Ascending aorta (tissue), 2 donors: ENCODE measurements at regions not wholly inside any gene's neighbourhood (a gene's known extent, or its start where the extent isn't known, plus 50 kb on each side); places are given as distances from the start of the nearest gene placed in this dataset.

Experiments used
- DNase-seq, 2 donors: peaks; one replicate each; pipeline ENCODE4 v3.0.0-alpha.2; 2019; ENCODE audit warnings: low spot score in 2 of 2
- H3K27ac ChIP-seq, 2 donors: fragments of 200-600 bp; sonication (generic); one replicate each; pipeline ENCODE4 v1.5.1; 2016 to 2017; ENCODE audit warnings: mild to moderate bottlenecking in 1 of 2
- H3K27me3 ChIP-seq: fragments of 200-600 bp; sonication (generic); one replicate; pipeline ENCODE4 v1.5.1; 2017
- H3K36me3 ChIP-seq, 2 donors: fragments of 200-600 bp; sonication (generic); one replicate each; pipeline ENCODE4 v1.5.1; 2016
- H3K4me1 ChIP-seq, 2 donors: fragments of 200-600 bp; sonication (generic); one replicate each; pipeline ENCODE4 v1.5.1; 2016 to 2017; ENCODE audit warnings: mild to moderate bottlenecking in 1 of 2
- H3K4me3 ChIP-seq, 2 donors: fragments of 200-600 bp; sonication (generic); one replicate each; pipeline ENCODE4 v1.5.1; 2016 to 2017; ENCODE audit warnings: mild to moderate bottlenecking in 1 of 2
- H3K9me3 ChIP-seq, 2 donors: fragments of 200-600 bp; sonication (generic); one replicate each; pipeline ENCODE4 v1.5.1; 2016
- CTCF ChIP-seq, 3 experiments: fragments of 200-600 bp in 2 of 3; fragments of 450-650 bp in 1 of 3; sonication (generic) in 2 of 3; IDR thresholded peaks; one replicate each; pipeline ENCODE4 v1.5.1; 2016 to 2019; ENCODE audit warnings: antibody characterized with exemption in 3 of 3, mild to moderate bottlenecking in 1 of 3, moderate library complexity in 1 of 3
- intact Hi-C: fragments of 100-400 bp; cut with DNase I; formaldehyde crosslinking; loops from one replicate; pipeline ENCODE4 v1.15.1; 2023

GRCh38 chr13:80199067-80199466 is 141.9 kb downstream of the SPRY2 start:
- no peak overlapping the region for H3K27ac ChIP-seq
- no peaks in the 10 kb centered on the region for H3K9me3 ChIP-seq
- H3K36me3 ChIP-seq = no peaks in the 10 kb centered on the region
- intact Hi-C loops = no loop called here
- no peaks in the 10 kb centered on the region for H3K4me1 ChIP-seq
- no peaks in the 10 kb centered on the region for H3K27me3 ChIP-seq
- TF ChIP-seq CTCF (IDR thresholded peaks at IDR 0.05) = no peak
- H3K4me3 ChIP-seq = no peak overlapping the region
- DNase-seq = no peak

GRCh38 chr13:80196756-80197155 is 144.2 kb downstream of the SPRY2 start:
- Histone ChIP-seq H3K9me3 (no peaks in the 10 kb centered on the region), H3K36me3 (no peaks in the 10 kb centered on the region), H3K27ac (no peak overlapping the region), H3K4me1 (no peaks in the 10 kb centered on the region), H3K27me3 (no peaks in the 10 kb centered on the region), H3K4me3 (no peak overlapping the region)
- DNase-seq = no peak
- intact Hi-C loops = no loop called here
- no peak for TF ChIP-seq CTCF (IDR thresholded peaks at IDR 0.05)

- H3K9me3 ChIP-seq = no peaks in the 10 kb centered on the region
- no peak for TF ChIP-seq CTCF (IDR thresholded peaks at IDR 0.05)
- no peak overlapping the region for H3K27ac ChIP-seq
- no peaks in the 10 kb centered on the region for H3K4me1 ChIP-seq
- no peaks in the 10 kb centered on the region for H3K27me3 ChIP-seq
- intact Hi-C loops = no loop called here
- H3K4me3 ChIP-seq = no peak overlapping the region
- no peaks in the 10 kb centered on the region for H3K36me3 ChIP-seq
- no peak for DNase-seq
Measured at GRCh38 chr13:80195649-80196048, 145.3 kb downstream of the SPRY2 start.

GRCh38 chr13:80189889-80190597 is 150.9 kb downstream of the SPRY2 start:
- DNase-seq = no peak
- intact Hi-C loops = no loop called here
- no peak for TF ChIP-seq CTCF (IDR thresholded peaks at IDR 0.05)
- Histone ChIP-seq H3K4me3 (no peak overlapping the region), H3K9me3 (no peaks in the 10 kb centered on the region), H3K36me3 (no peaks in the 10 kb centered on the region), H3K27ac (no peak overlapping the region), H3K4me1 (no peaks in the 10 kb centered on the region), H3K27me3 (no peaks in the 10 kb centered on the region)

GRCh38 chr13:80180740-80181355 is 160.1 kb downstream of the SPRY2 start:
- no peaks in the 10 kb centered on the region for H3K9me3 ChIP-seq
- intact Hi-C loops = no loop called here

More at GRCh38 chr13:80180740-80181355, 160.1 kb downstream of the SPRY2 start:
- no peak overlapping the region for H3K4me3 ChIP-seq
- no peak overlapping the region for H3K27ac ChIP-seq
- H3K27me3 ChIP-seq = no peaks in the 10 kb centered on the region
- H3K36me3 ChIP-seq = no peaks in the 10 kb centered on the region
- TF ChIP-seq CTCF (IDR thresholded peaks at IDR 0.05) = no peak
- DNase-seq = no peak
- H3K4me1 ChIP-seq = no peaks in the 10 kb centered on the region
